ENCODE measurements at regions not wholly inside any gene's neighbourhood (a gene's known extent, or its start where the extent isn't known, plus 50 kb on each side); places are given as distances from the start of the nearest gene placed in this dataset.

DNA sequence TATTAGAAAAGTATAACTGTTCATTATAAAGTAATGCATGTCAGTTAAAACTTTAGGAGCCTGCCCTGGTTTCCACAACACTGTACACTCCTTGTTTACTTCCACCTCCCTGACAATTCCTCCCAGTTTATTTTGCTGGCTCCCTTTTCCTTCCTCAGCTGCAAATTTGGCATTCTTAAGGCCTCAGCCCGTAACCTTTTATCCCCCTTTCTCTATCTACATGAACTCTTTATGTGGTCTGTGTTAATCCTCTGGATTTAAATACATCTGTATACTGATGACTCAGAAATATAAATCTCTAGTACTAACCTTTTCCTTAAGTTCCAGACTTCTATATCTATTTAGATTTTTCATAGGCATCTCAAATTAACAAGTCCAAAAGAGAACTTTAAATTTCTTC is 143.6 kb downstream of the OTOL1 start:
- DNase-seq (ENCODE audit: low spot score): no peak
- TF ChIP-seq, protein P1, sequence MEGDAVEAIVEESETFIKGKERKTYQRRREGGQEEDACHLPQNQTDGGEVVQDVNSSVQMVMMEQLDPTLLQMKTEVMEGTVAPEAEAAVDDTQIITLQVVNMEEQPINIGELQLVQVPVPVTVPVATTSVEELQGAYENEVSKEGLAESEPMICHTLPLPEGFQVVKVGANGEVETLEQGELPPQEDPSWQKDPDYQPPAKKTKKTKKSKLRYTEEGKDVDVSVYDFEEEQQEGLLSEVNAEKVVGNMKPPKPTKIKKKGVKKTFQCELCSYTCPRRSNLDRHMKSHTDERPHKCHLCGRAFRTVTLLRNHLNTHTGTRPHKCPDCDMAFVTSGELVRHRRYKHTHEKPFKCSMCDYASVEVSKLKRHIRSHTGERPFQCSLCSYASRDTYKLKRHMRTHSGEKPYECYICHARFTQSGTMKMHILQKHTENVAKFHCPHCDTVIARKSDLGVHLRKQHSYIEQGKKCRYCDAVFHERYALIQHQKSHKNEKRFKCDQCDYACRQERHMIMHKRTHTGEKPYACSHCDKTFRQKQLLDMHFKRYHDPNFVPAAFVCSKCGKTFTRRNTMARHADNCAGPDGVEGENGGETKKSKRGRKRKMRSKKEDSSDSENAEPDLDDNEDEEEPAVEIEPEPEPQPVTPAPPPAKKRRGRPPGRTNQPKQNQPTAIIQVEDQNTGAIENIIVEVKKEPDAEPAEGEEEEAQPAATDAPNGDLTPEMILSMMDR (IDR thresholded peaks at IDR 0.05; ENCODE audit: extremely low read depth, missing control alignments): no peak

DNA sequence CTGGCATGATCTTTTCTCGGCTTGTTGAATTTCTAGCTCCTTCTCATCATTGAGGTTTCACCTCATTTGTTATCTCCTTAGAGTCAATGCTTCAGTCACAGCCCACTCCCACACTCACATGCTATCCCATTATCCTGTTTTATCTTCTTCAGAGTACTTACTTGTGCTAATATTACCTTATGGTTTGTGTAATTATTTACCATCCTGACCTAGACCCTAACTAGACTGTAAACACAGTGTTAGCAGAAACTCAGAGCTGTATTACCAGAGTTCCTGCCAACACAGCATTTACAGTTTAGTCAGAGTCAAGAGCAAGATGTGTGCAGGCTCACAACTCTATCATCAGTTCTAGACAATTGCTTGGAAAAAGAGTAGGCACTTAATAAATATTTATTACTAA is 144.7 kb downstream of the OTOL1 start:
- TF ChIP-seq, protein P1 (IDR thresholded peaks at IDR 0.05; ENCODE audit: extremely low read depth, missing control alignments): no peak
- DNase-seq (ENCODE audit: low spot score): no peak

DNA sequence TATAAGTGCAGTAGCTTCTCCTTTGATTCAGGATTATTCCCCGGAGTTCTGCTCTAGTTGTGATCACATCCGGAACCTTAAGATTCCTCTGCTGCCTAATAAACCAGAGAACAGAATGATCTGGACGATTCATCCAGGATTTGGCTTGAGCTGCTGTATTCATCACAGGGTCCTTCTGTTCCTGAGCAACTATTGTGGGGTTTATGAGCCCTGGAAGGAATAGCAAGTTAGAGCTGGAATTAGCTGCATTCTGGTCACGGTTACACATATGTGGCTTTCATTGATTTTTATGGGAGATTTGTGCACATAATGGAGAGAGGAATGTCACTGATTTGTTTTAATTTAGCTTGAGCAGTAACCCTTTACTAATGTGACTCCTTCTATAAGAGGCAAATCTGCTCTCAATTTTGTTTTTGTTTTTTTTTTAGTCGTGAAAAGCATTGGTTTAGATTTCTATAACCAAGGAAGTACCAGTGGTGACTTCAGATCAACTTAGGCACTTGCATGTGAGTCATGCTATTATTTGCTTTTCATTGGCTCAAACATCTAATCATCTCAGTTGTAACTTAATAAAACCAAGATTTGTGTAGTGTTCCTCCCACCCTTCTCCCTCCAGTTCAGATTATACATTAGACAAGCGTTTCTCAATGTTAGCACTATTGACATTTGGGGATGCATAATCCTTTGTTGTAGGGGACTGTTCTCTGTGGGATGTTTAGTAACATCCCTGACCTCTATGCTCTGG is 148.5 kb downstream of the OTOL1 start:
- DNase-seq (ENCODE audit: low spot score): no peak
- TF ChIP-seq, protein P1 (IDR thresholded peaks at IDR 0.05; ENCODE audit: extremely low read depth, missing control alignments): no peak

DNA sequence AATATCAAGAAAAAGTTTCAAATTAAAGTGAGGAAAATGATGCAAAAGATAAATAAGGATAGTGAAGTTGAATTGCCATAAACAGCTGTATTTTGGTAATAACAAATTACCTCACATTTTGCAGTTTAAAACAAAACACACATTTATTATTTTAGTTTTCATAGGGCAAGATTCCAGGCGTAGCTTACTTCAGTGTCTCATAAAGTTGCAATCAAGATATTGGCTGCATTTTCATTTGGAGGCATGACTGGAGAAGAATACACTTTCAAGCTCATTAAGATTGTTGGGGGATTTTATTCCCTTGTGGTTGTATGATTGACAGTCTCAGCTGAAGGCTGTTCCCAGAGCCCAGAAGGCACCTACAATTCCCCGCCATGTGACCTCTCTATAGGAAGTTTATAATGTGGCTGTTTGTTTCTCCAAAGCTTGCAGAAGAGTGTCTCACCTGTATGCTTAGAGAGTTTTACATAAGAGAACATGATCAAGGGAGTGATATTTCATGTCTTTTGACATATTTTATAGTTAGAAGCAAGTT is 151.4 kb downstream of the OTOL1 start:
- DNase-seq (ENCODE audit: low spot score): no peak
- TF ChIP-seq, protein P1 (IDR thresholded peaks at IDR 0.05; ENCODE audit: extremely low read depth, missing control alignments): no peak

DNA sequence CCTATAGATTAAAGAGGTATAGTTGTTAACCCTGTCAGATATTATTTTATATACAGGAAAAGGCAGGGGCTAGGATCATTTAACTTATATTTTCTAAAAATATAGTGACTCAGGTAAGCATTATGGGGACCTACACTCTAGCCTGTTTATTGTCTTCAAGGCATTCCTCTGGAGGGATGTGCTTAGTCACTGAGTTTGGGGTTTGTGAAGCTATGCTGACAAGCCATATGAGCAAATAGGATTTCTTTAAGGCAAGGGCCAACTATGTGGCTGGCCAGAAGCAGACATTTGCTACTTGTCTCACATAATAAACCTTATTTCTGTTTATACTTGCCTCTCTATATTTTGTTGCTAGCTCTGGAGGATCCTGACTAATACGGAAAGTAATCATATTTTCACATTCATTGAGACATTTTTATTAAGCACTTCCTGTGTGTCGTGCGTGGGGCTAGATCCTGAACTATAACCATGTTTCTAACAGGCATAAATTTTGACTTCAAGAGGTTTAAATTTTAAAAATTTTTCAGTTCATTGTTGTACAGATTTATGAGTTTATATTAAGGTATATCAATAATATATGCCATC is 153.4 kb downstream of the OTOL1 start:
- TF ChIP-seq, protein P1 (IDR thresholded peaks at IDR 0.05; ENCODE audit: extremely low read depth, missing control alignments): no peak
- DNase-seq (ENCODE audit: low spot score): no peak

DNA sequence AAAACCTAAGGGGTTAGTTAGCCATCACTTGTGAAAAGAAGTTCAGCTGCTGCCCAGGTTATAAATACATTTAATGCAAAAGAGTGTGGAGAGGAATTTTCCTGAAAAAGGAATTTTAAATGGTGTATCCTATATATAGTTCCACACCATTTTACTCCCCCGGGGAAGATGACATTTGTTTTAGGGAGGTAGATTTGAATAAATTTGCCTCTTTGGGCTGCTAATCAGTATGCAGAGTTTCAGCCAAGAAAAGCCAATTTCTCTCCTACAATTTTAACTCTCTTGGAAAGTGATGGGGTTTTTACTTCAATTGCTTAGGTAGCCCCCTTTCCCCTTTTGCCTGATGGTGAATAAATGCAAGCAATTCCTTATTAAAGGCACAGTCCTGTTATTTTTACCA is 161.2 kb downstream of the OTOL1 start:
- no peak for DNase-seq (ENCODE audit: low spot score)
- TF ChIP-seq, protein P1 (IDR thresholded peaks at IDR 0.05; ENCODE audit: extremely low read depth, missing control alignments): no peak

DNA sequence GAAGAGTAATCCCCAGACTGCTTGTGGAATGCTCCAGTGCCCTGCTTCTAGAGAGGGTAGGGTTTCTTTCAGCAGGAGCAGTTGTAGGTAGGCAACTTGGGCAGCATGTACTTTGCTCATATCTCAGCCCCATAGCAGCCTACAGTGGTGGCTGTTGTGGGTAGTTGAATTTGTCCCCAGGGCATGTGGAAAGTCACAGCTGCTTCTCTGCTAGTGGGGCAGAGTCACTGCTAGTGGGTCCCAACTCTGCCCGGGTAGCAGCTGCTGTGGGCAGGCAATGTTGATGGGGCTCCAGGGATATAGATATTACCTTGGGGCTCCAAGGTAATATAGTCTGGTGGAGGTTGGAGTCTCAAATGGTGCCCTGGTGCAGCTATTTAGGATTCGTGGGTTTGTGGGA is 174.5 kb downstream of the OTOL1 start:
- TF ChIP-seq, protein P1 (IDR thresholded peaks at IDR 0.05; ENCODE audit: extremely low read depth, missing control alignments): no peak
- DNase-seq (ENCODE audit: low spot score): no peak
